Activated naive CD8-positive, alpha-beta T cell treated with anti-CD3 and anti-CD28 coated beads for 36 hours (primary cell): ENCODE measurements at regions not wholly inside any gene's neighbourhood (a gene's known extent, or its start where the extent isn't known, plus 50 kb on each side); places are given as distances from the start of the nearest gene placed in this dataset.

ENCODE experiments used
- DNase-seq: peaks from one replicate; pipeline ENCODE4 v3.0.0; 2021
- H3K27ac Mint-ChIP-seq: one replicate; pipeline ENCODE4 v1.8.0; 2022; ENCODE audit warnings: mild to moderate bottlenecking, moderate library complexity, mixed read lengths
- H3K27me3 Mint-ChIP-seq: one replicate; pipeline ENCODE4 v1.8.0; 2022; ENCODE audit warnings: mild to moderate bottlenecking, mixed read lengths
- H3K36me3 Mint-ChIP-seq: one replicate; pipeline ENCODE4 v1.8.0; 2021; ENCODE audit warnings: mild to moderate bottlenecking, mixed read lengths
- H3K4me1 Mint-ChIP-seq: one replicate; pipeline ENCODE4 v1.8.0; 2021; ENCODE audit warnings: mixed read lengths
- H3K4me3 Mint-ChIP-seq: one replicate; pipeline ENCODE4 v1.8.0; 2022; ENCODE audit warnings: mild to moderate bottlenecking, moderate library complexity, mixed read lengths
- H3K9me3 Mint-ChIP-seq: one replicate; pipeline ENCODE4 v1.8.0; 2022; ENCODE audit warnings: mixed read lengths

GRCh38 chr3:118548434-118548833 lies 486.2 kb downstream of the IGSF11 start:
- no peaks in the 10 kb centered on the region for H3K27me3 Mint-ChIP-seq
- H3K4me3 Mint-ChIP-seq, result no peak overlapping the region
- H3K4me1 Mint-ChIP-seq, result no peaks in the 10 kb centered on the region
- DNase-seq, result no peak
- no peaks in the 10 kb centered on the region for H3K36me3 Mint-ChIP-seq
- H3K27ac Mint-ChIP-seq, result no peak overlapping the region
- no peaks in the 10 kb centered on the region for H3K9me3 Mint-ChIP-seq

GRCh38 chr3:118550122-118550521 lies 484.5 kb downstream of the IGSF11 start:
- H3K27me3 Mint-ChIP-seq, result no peaks in the 10 kb centered on the region
- no peaks in the 10 kb centered on the region for H3K4me1 Mint-ChIP-seq
- no peaks in the 10 kb centered on the region for H3K36me3 Mint-ChIP-seq
- no peak overlapping the region for H3K4me3 Mint-ChIP-seq
- H3K9me3 Mint-ChIP-seq, result no peaks in the 10 kb centered on the region
- no peak for DNase-seq
- H3K27ac Mint-ChIP-seq, result no peak overlapping the region

GRCh38 chr3:118550556-118550955 lies 484.1 kb downstream of the IGSF11 start:
- Mint-ChIP-seq H3K27me3 (no peaks in the 10 kb centered on the region), H3K4me1 (no peaks in the 10 kb centered on the region), H3K9me3 (no peaks in the 10 kb centered on the region), H3K4me3 (no peak overlapping the region), H3K27ac (no peak overlapping the region), H3K36me3 (no peaks in the 10 kb centered on the region)
- no peak for DNase-seq

- no peaks in the 10 kb centered on the region for H3K4me1 Mint-ChIP-seq
- no peak for DNase-seq
These were observed 480.4 kb downstream of the IGSF11 start for GRCh38 chr3:118554148-118554838.

GRCh38 chr3:118556983-118557382 lies 477.7 kb downstream of the IGSF11 start:
- Mint-ChIP-seq H3K36me3 (no peaks in the 10 kb centered on the region), H3K4me3 (no peak overlapping the region), H3K9me3 (peaks cover 1% of the 10 kb centered on the region), H3K27ac (no peak overlapping the region), H3K27me3 (no peaks in the 10 kb centered on the region), H3K4me1 (no peaks in the 10 kb centered on the region)
- no peak for DNase-seq

More at GRCh38 chr3:118554148-118554838, 480.4 kb downstream of the IGSF11 start:
- Mint-ChIP-seq H3K9me3 (no peaks in the 10 kb centered on the region), H3K36me3 (no peaks in the 10 kb centered on the region), H3K27me3 (no peaks in the 10 kb centered on the region), H3K27ac (no peak overlapping the region), H3K4me3 (no peak overlapping the region)

- Mint-ChIP-seq H3K9me3 (peaks cover 1% of the 10 kb centered on the region), H3K4me3 (no peak overlapping the region), H3K36me3 (no peaks in the 10 kb centered on the region), H3K27me3 (no peaks in the 10 kb centered on the region), H3K4me1 (no peaks in the 10 kb centered on the region), H3K27ac (no peak overlapping the region)
- DNase-seq, result no peak
These were observed 477.1 kb downstream of the IGSF11 start for GRCh38 chr3:118557513-118557912.

GRCh38 chr3:118559286-118559685 lies 475.4 kb downstream of the IGSF11 start:
- Mint-ChIP-seq H3K9me3 (peaks cover 1% of the 10 kb centered on the region), H3K4me1 (no peaks in the 10 kb centered on the region), H3K27me3 (no peaks in the 10 kb centered on the region), H3K27ac (no peak overlapping the region), H3K36me3 (no peaks in the 10 kb centered on the region), H3K4me3 (no peak overlapping the region)
- no peak for DNase-seq

GRCh38 chr3:118564800-118565199 lies 469.8 kb downstream of the IGSF11 start:
- no peak for DNase-seq

GRCh38 chr3:118573912-118574311 lies 460.7 kb downstream of the IGSF11 start:
- Mint-ChIP-seq H3K27ac (no peak overlapping the region), H3K27me3 (no peaks in the 10 kb centered on the region), H3K9me3 (peaks cover 7% of the 10 kb centered on the region), H3K4me3 (no peak overlapping the region), H3K4me1 (no peaks in the 10 kb centered on the region), H3K36me3 (no peaks in the 10 kb centered on the region)
- no peak for DNase-seq

More at GRCh38 chr3:118564800-118565199, 469.8 kb downstream of the IGSF11 start:
- H3K9me3 Mint-ChIP-seq, result peaks cover 7% of the 10 kb centered on the region
- H3K4me3 Mint-ChIP-seq, result no peak overlapping the region
- H3K27ac Mint-ChIP-seq, result no peak overlapping the region
- H3K36me3 Mint-ChIP-seq, result no peaks in the 10 kb centered on the region
- H3K4me1 Mint-ChIP-seq, result no peaks in the 10 kb centered on the region
- H3K27me3 Mint-ChIP-seq, result no peaks in the 10 kb centered on the region

- H3K9me3 Mint-ChIP-seq, result no peaks in the 10 kb centered on the region
These were observed 457.4 kb downstream of the IGSF11 start for GRCh38 chr3:118577055-118577777.

GRCh38 chr3:118578559-118578958 lies 456.1 kb downstream of the IGSF11 start:
- no peak for DNase-seq
- Mint-ChIP-seq H3K4me3 (no peak overlapping the region), H3K27me3 (no peaks in the 10 kb centered on the region), H3K4me1 (no peaks in the 10 kb centered on the region), H3K36me3 (no peaks in the 10 kb centered on the region), H3K9me3 (no peaks in the 10 kb centered on the region), H3K27ac (no peak overlapping the region)

More at GRCh38 chr3:118577055-118577777, 457.4 kb downstream of the IGSF11 start:
- Mint-ChIP-seq H3K4me3 (no peak overlapping the region), H3K36me3 (no peaks in the 10 kb centered on the region), H3K4me1 (no peaks in the 10 kb centered on the region), H3K27ac (no peak overlapping the region), H3K27me3 (no peaks in the 10 kb centered on the region)
- DNase-seq, result no peak

- no peak overlapping the region for H3K27ac Mint-ChIP-seq
- no peaks in the 10 kb centered on the region for H3K27me3 Mint-ChIP-seq
These were observed 447.5 kb downstream of the IGSF11 start for GRCh38 chr3:118587037-118587741.

GRCh38 chr3:118587847-118588246 lies 446.8 kb downstream of the IGSF11 start:
- H3K27ac Mint-ChIP-seq, result no peak overlapping the region
- no peak overlapping the region for H3K4me3 Mint-ChIP-seq
- H3K9me3 Mint-ChIP-seq, result peaks cover 4% of the 10 kb centered on the region
- H3K36me3 Mint-ChIP-seq, result no peaks in the 10 kb centered on the region
- H3K27me3 Mint-ChIP-seq, result no peaks in the 10 kb centered on the region
- no peak for DNase-seq
- H3K4me1 Mint-ChIP-seq, result no peaks in the 10 kb centered on the region

More at GRCh38 chr3:118587037-118587741, 447.5 kb downstream of the IGSF11 start:
- DNase-seq, result no peak
- no peaks in the 10 kb centered on the region for H3K36me3 Mint-ChIP-seq
- H3K4me1 Mint-ChIP-seq, result no peaks in the 10 kb centered on the region
- no peaks in the 10 kb centered on the region for H3K9me3 Mint-ChIP-seq
- no peak overlapping the region for H3K4me3 Mint-ChIP-seq

GRCh38 chr3:118593277-118593670 lies 441.4 kb downstream of the IGSF11 start:
- H3K36me3 Mint-ChIP-seq, result no peaks in the 10 kb centered on the region
- no peak for DNase-seq
- H3K4me3 Mint-ChIP-seq, result no peak overlapping the region
- H3K4me1 Mint-ChIP-seq, result no peaks in the 10 kb centered on the region
- no peaks in the 10 kb centered on the region for H3K27me3 Mint-ChIP-seq
- H3K9me3 Mint-ChIP-seq, result peaks cover 9% of the 10 kb centered on the region
- H3K27ac Mint-ChIP-seq, result no peak overlapping the region

- peaks cover 9% of the 10 kb centered on the region for H3K9me3 Mint-ChIP-seq
- no peaks in the 10 kb centered on the region for H3K36me3 Mint-ChIP-seq
- no peak for DNase-seq
- no peak overlapping the region for H3K4me3 Mint-ChIP-seq
- H3K27me3 Mint-ChIP-seq, result no peaks in the 10 kb centered on the region
- no peak overlapping the region for H3K27ac Mint-ChIP-seq
- H3K4me1 Mint-ChIP-seq, result no peaks in the 10 kb centered on the region
These were observed 437.5 kb downstream of the IGSF11 start for GRCh38 chr3:118597184-118597583.
